ENCODE measurements at regions not wholly inside any gene's neighbourhood (a gene's known extent, or its start where the extent isn't known, plus 50 kb on each side); places are given as distances from the start of the nearest gene placed in this dataset.

DNA sequence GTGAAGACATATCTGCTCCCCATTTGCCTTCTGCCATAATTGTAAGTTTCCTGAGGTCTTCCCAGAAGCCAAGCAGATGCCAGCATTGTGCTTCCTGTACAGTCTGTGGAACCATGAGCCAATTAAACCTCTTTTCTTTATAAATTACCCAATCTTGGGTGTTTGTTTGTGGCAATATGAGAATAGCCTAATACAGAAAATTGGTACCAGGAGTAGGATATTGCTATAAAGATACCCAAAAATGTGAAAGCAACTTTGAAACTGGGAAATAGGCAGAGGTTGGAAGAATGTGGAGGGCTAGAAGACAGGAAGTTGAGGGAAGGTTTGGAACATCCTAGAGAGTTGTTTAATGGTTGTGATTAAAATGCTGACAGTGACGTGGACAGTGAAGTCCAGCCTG, 90.8 kb downstream of the HHIPL2 start:
- TF ChIP-seq, protein P1, sequence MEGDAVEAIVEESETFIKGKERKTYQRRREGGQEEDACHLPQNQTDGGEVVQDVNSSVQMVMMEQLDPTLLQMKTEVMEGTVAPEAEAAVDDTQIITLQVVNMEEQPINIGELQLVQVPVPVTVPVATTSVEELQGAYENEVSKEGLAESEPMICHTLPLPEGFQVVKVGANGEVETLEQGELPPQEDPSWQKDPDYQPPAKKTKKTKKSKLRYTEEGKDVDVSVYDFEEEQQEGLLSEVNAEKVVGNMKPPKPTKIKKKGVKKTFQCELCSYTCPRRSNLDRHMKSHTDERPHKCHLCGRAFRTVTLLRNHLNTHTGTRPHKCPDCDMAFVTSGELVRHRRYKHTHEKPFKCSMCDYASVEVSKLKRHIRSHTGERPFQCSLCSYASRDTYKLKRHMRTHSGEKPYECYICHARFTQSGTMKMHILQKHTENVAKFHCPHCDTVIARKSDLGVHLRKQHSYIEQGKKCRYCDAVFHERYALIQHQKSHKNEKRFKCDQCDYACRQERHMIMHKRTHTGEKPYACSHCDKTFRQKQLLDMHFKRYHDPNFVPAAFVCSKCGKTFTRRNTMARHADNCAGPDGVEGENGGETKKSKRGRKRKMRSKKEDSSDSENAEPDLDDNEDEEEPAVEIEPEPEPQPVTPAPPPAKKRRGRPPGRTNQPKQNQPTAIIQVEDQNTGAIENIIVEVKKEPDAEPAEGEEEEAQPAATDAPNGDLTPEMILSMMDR (conservative IDR thresholded peaks at IDR 0.05; ENCODE audit: low read depth, low read length) = no peak
- TF ChIP-seq EZH2phosphoT487 (IDR thresholded peaks at IDR 0.05; ENCODE audit: borderline replicate concordance, low read length) (no peak), EZH2 (IDR thresholded peaks at IDR 0.05; ENCODE audit: low read length, unreplicated experiment) (no peak)

All from PC-3 (cell line).